Activated naive CD8-positive, alpha-beta T cell treated with anti-CD3 and anti-CD28 coated beads, Interleukin-2, amount 10 ng/mL, durations not matched to agents 7 days and 5 days (primary cell): ENCODE measurements at regions not wholly inside any gene's neighbourhood (a gene's known extent, or its start where the extent isn't known, plus 50 kb on each side); places are given as distances from the start of the nearest gene placed in this dataset.
"Not testable (repeated sequence)": the region's sequence is repeated elsewhere in the genome, so short reads cannot be mapped to it uniquely, and the experiment has no call there.

Experiments
- ATAC-seq: fragments of 150-1000 bp; cut with Tn5 transposase; one replicate; pipeline ENCODE4 v1.10.0; 2021; ENCODE audit warnings: low read depth, moderate library complexity
- POLR2A ChIA-PET: fragments of 350-600 bp; sonication (Branson Sonifier 250); formaldehyde crosslinking; loops from one replicate; lab custom pipeline; 2021; ENCODE audit warnings: antibody characterized with exemption; lab: Charles Lee
- DNase-seq: peaks from one replicate; pipeline ENCODE4 v3.0.0; 2021
- H3K27ac Mint-ChIP-seq: one replicate; pipeline ENCODE4 v1.8.0; 2022; ENCODE audit warnings: mild to moderate bottlenecking, mixed read lengths
- H3K27me3 Mint-ChIP-seq: one replicate; pipeline ENCODE4 v1.8.0; 2022; ENCODE audit warnings: mild to moderate bottlenecking, moderate library complexity, mixed read lengths
- H3K36me3 Mint-ChIP-seq: one replicate; pipeline ENCODE4 v1.8.0; 2021; ENCODE audit warnings: mild to moderate bottlenecking, mixed read lengths
- H3K4me1 Mint-ChIP-seq: one replicate; pipeline ENCODE4 v1.8.0; 2021; ENCODE audit warnings: mixed read lengths
- H3K4me3 Mint-ChIP-seq: one replicate; pipeline ENCODE4 v1.8.0; 2022; ENCODE audit warnings: mild to moderate bottlenecking, moderate library complexity, mixed read lengths
- H3K9me3 Mint-ChIP-seq: one replicate; pipeline ENCODE4 v1.8.0; 2021; ENCODE audit warnings: mixed read lengths

DNA sequence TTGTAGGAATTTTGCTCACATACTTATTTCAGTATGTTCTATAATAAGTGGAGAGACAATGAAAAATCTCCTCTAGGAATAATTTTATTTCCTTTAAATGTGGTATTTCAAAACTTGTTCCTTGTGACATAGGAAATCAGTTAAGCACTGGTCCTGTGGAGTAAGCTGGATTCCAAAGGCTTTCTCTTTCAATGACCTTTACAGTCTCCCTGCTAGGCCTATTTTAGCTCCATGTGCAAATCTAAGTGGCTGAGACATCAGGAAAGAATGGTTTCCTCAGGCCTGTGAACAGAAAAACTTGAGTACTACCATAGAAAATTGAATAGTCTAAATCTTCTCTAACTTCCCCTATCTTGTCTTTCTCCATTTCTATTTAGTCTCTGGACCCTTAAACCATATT, 514.2 kb upstream of the TLE4 start:
- no peaks in the 10 kb centered on the region for H3K36me3 Mint-ChIP-seq
- no peak overlapping the region for H3K27ac Mint-ChIP-seq
- ATAC-seq (no peak), DNase-seq (no peak)
- no peaks in the 10 kb centered on the region for H3K4me1 Mint-ChIP-seq
- no peak overlapping the region for H3K4me3 Mint-ChIP-seq
- no peaks in the 10 kb centered on the region for H3K9me3 Mint-ChIP-seq
- H3K27me3 Mint-ChIP-seq: no peaks in the 10 kb centered on the region
- POLR2A ChIA-PET: no interaction called here

DNA sequence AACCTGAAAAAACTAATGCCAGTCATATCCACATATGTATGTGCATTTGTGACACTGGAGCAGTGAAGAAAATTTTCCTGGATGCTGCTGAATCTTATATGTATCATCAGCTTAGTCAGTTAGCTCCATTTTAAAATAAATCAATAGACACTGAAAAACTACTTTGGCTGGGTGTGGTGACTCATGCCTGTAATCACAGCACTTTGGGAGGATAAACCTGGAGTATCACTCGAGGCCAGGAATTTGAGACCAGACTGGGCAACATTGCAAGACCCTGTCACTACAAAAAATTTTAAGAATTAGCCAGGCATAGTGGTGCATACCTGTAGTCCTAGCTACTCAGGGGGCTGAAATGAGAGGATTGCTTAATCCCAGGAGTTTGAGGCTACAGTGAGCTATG, 511.0 kb upstream of the TLE4 start:
- H3K4me3 Mint-ChIP-seq: no peak overlapping the region
- ATAC-seq (no peak), DNase-seq (no peak)
- no peaks in the 10 kb centered on the region for H3K9me3 Mint-ChIP-seq
- POLR2A ChIA-PET: no interaction called here
- H3K27me3 Mint-ChIP-seq: no peaks in the 10 kb centered on the region
- H3K27ac Mint-ChIP-seq: no peak overlapping the region
- no peaks in the 10 kb centered on the region for H3K36me3 Mint-ChIP-seq
- H3K4me1 Mint-ChIP-seq: no peaks in the 10 kb centered on the region

DNA sequence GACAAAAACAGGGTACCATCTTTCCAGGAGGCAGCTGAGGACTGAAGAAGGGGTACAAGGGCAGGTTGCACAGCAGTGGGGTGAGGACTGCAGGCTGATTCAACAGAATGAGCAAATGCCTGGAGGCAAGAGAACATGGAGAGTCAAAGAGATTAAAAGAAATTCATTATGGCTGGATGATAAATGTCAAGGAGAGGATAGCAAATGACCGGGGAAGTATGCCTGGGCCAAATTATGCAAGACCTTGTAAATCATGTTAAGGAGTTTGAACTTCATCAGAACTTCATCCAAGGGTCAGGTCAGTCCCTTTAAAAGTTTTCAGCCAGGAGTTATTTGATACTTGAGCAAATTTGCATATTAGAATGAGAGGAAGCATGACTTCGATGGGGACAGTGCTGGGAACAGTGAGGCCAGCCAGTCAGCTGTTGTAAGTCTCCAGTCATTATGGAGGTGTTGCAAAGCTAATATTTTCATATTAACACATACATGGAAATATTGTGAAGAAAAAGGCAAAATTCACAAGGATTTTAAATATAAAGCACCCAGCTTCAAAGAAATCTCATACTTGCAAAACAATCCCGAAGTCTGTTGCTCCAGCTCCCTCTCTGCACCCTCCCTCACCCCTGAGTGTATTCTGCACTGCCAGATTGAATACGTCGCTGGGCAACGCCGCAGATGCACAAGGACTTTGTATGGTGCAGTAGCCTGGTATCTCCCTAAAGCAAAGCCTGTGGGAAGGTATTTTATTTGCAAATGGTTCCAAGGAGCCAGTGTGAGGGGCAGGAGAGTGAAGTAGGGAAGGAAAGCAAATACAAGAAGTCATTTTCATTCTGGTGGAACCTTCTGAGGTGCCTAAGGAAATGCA, 509.8 kb upstream of the TLE4 start:
- no peak for ATAC-seq
- POLR2A ChIA-PET: no interaction called here
- no peak overlapping the region for H3K4me3 Mint-ChIP-seq
- no peaks in the 10 kb centered on the region for H3K4me1 Mint-ChIP-seq
- H3K27me3 Mint-ChIP-seq: no peaks in the 10 kb centered on the region
- H3K36me3 Mint-ChIP-seq: no peaks in the 10 kb centered on the region
- H3K9me3 Mint-ChIP-seq: peaks cover 1% of the 10 kb centered on the region
- no peak overlapping the region for H3K27ac Mint-ChIP-seq
- no peak for DNase-seq

DNA sequence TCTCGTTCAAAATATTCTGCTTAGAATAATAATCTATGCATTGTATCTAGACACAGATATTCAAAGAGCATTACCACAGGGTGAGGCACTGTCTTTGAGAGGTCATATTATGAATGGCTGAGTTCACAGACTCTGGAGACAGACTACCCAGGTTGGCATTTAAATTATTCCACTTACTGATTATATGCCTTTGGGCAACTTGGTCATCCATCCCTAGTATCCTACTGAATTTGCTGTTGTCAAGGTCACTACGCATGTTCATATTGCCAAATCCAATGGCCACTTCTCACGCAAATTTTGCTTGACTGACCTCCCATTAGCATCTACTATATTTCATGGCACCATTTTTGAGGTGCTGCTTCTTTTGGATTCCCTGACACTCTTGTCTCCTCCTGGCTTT, 498.6 kb upstream of the TLE4 start:
- H3K4me3 Mint-ChIP-seq: no peak overlapping the region
- no peaks in the 10 kb centered on the region for H3K36me3 Mint-ChIP-seq

DNA sequence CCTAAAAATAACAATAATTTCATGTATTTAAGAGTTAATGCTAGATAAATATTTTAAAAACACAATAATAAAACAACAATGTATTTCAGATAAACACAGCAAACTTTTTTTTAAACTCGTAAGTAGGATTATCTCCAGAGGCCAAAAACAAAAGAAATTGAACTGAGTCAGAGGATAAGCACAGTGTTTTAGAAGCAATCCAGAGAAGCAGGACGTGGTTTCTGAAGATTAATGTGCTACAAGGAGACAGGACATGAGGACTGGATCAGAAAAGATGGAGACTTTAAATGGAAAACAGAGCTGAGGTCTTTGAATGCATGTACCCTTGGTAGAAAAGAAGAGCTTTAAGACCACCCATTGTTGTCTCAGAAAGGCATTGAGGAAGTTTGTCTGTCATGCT, 491.2 kb upstream of the TLE4 start:
- Mint-ChIP-seq H3K27ac (no peak overlapping the region), H3K4me3 (no peak overlapping the region), H3K9me3 (peaks cover 1% of the 10 kb centered on the region), H3K27me3 (no peaks in the 10 kb centered on the region), H3K4me1 (no peaks in the 10 kb centered on the region), H3K36me3 (no peaks in the 10 kb centered on the region)
- no peak for ATAC-seq
- no peak for DNase-seq
- POLR2A ChIA-PET: no interaction called here

More for the DNA sequence above, 498.6 kb upstream of the TLE4 start:
- H3K27me3 Mint-ChIP-seq: no peaks in the 10 kb centered on the region
- H3K27ac Mint-ChIP-seq: no peak overlapping the region
- no peaks in the 10 kb centered on the region for H3K4me1 Mint-ChIP-seq
- H3K9me3 Mint-ChIP-seq: peaks cover 3% of the 10 kb centered on the region
- ATAC-seq: no peak
- DNase-seq: no peak
- POLR2A ChIA-PET: no interaction called here

DNA sequence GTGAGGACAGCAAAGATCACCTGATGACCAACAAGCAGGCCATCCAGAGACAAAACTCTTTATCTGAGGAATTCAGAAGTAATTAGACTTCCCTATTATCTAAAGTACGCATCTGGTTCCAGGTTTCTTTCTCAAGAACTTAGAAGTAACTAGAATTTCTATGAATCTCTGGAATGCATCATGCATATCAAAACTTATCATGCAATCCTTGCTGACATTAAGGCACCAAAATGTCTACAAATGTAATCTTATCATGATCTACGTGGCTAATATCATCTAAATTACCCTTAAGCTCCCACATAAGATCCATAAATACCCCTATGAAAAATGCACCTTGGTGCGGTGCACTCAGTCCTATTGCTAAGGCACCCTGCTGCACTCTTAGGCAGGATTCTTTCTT, 488.1 kb upstream of the TLE4 start:
- ATAC-seq: no peak
- no peaks in the 10 kb centered on the region for H3K27me3 Mint-ChIP-seq
- H3K4me3 Mint-ChIP-seq: no peak overlapping the region
- H3K36me3 Mint-ChIP-seq: no peaks in the 10 kb centered on the region
- POLR2A ChIA-PET: no interaction called here
- no peak for DNase-seq
- H3K27ac Mint-ChIP-seq: no peak overlapping the region
- H3K4me1 Mint-ChIP-seq: no peaks in the 10 kb centered on the region
- H3K9me3 Mint-ChIP-seq: peaks cover 2% of the 10 kb centered on the region

DNA sequence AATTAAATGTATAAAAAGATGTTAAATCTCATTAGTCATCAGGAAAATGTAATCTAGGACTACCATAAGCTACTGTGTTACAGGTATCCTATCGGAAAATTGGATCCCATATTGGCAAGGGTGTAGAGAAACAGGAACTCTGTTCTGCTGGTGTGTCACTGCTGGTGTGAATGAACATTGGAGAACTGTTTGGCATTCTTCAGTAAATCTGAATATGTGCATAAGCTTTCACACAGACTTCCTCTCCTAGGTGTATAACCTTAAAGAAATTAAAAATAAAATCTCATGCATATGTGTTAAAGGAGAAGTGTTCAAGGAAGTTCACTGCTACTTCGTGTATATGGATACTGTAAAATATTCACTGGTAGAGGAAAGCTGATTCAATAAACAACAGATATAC, 484.6 kb upstream of the TLE4 start:
- Mint-ChIP-seq H3K27ac (no peak overlapping the region), H3K27me3 (no peaks in the 10 kb centered on the region), H3K4me3 (no peak overlapping the region), H3K4me1 (no peaks in the 10 kb centered on the region), H3K9me3 (peaks cover 5% of the 10 kb centered on the region), H3K36me3 (no peaks in the 10 kb centered on the region)
- DNase-seq (no peak), ATAC-seq (no peak)
- POLR2A ChIA-PET: no interaction called here

DNA sequence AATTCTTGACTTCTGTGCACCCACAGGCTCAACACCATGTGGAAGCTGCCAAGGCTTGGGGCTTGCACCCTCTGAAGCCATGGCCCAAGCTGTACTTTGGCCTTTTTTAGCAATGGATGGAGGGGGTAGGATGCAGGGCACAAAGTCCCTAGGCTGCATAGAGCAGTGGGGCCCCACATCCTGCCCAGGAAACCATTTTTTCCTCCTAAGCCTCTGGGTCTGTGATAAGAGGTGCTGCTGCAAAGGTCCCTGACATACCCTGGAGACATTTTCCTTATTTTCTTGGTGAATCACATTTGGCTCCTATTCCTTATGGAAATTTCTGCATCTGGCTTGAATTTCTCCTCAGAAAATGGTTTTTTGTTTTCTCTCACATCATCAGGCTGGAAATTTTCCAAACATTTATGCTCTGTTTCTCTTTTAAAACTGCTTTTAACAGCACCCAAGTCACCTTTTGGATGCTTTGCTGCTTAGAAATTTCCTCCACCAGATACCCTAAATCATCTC, 482.7 kb upstream of the TLE4 start:
- Mint-ChIP-seq H3K9me3 (peaks cover 6% of the 10 kb centered on the region), H3K27me3 (no peaks in the 10 kb centered on the region), H3K4me1 (no peaks in the 10 kb centered on the region), H3K4me3 (no peak overlapping the region), H3K36me3 (no peaks in the 10 kb centered on the region), H3K27ac (no peak overlapping the region)
- POLR2A ChIA-PET: no interaction called here
- DNase-seq (no peak), ATAC-seq (no peak)

DNA sequence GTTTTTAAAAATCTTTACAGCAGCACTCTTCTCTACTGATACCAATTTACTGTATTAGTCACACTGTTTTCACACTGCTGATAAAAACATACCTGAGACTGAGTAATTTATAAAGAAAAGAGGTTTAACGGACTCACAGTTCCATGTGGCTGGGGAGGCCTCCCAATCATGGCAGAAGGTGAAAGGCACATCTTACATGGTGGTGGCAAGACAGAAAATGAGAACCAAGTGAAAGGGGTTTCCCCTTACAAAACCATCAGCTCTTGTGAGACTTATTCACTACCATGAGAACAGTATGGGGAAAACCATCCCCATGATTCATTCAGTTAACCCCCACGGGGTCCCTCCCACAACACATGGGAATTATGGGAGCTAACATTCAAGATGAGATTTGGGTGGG, 481.9 kb upstream of the TLE4 start:
- H3K9me3 Mint-ChIP-seq, H3K27ac Mint-ChIP-seq, H3K4me3 Mint-ChIP-seq, POLR2A ChIA-PET, H3K27me3 Mint-ChIP-seq, DNase-seq, H3K4me1 Mint-ChIP-seq, H3K36me3 Mint-ChIP-seq, ATAC-seq: not testable (repeated sequence)

DNA sequence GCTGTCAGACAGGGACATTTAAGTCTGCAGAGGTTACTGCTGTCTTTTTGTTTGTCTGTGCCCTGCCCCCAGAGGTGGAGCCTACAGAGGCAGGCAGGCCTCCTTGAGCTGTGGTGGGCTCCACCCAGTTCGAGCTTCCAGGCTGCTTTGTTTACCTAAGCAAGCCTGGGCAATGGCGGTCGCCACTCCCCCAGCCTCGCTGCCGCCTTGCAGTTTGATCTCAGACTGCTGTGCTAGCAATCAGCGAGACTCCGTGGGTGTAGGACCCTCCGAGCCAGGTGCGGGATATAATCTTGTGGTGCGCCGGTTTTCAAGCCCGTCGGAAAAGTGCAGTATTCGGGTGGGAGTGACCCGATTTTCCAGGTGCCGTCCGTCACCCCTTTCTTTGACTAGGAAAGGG, 468.5 kb upstream of the TLE4 start:
- H3K9me3 Mint-ChIP-seq, H3K4me3 Mint-ChIP-seq, H3K27me3 Mint-ChIP-seq, H3K27ac Mint-ChIP-seq, H3K36me3 Mint-ChIP-seq, ATAC-seq, H3K4me1 Mint-ChIP-seq, DNase-seq, POLR2A ChIA-PET: not testable (repeated sequence)

DNA sequence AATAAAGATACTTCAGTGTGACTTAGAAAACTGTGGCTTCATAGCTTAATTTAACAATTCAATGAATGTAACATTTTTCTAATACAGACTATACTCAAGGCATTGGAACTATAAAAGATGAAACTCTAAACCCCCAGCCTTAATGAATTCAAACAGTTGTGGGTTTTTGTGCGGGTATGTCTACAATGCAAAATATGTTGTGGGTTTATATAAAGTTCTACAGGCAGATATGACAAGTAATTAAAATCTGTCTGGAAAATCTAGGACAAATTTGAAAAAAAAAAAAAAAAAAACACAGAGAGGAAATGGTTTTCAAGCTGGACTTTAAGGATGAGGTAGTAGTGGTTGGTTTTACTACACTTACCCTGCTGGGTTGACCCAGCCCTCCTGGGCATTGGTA, 467.5 kb upstream of the TLE4 start:
- DNase-seq: no peak
- peaks cover 6% of the 10 kb centered on the region for H3K9me3 Mint-ChIP-seq
- H3K36me3 Mint-ChIP-seq: no peaks in the 10 kb centered on the region
- no peaks in the 10 kb centered on the region for H3K4me1 Mint-ChIP-seq
- no peak overlapping the region for H3K4me3 Mint-ChIP-seq
- POLR2A ChIA-PET: no interaction called here
- no peak for ATAC-seq
- H3K27ac Mint-ChIP-seq: no peak overlapping the region
- H3K27me3 Mint-ChIP-seq: no peaks in the 10 kb centered on the region

DNA sequence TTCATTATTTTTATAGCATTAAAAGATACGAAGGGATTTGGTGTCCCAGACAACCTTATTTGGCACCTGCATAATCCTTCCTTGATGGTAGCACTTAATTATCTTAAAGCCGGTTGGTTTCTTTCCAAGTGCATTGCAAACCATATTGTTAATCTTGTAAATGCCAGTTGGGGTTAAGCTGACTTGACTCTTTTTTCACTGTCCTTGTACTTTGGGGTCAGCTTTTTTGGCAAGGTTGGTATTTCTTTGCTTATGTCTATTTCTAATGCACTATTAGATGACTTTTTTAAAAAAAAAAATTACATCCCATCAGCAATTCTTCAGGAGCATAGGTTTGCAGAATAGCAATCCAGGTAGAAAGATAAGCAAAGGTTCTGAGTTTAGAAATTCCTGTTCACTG, 466.8 kb upstream of the TLE4 start:
- Mint-ChIP-seq H3K4me1 (no peaks in the 10 kb centered on the region), H3K9me3 (peaks cover 10% of the 10 kb centered on the region), H3K36me3 (no peaks in the 10 kb centered on the region), H3K4me3 (no peak overlapping the region), H3K27me3 (no peaks in the 10 kb centered on the region), H3K27ac (no peak overlapping the region)
- no peak for DNase-seq
- no peak for ATAC-seq
- POLR2A ChIA-PET: no interaction called here

DNA sequence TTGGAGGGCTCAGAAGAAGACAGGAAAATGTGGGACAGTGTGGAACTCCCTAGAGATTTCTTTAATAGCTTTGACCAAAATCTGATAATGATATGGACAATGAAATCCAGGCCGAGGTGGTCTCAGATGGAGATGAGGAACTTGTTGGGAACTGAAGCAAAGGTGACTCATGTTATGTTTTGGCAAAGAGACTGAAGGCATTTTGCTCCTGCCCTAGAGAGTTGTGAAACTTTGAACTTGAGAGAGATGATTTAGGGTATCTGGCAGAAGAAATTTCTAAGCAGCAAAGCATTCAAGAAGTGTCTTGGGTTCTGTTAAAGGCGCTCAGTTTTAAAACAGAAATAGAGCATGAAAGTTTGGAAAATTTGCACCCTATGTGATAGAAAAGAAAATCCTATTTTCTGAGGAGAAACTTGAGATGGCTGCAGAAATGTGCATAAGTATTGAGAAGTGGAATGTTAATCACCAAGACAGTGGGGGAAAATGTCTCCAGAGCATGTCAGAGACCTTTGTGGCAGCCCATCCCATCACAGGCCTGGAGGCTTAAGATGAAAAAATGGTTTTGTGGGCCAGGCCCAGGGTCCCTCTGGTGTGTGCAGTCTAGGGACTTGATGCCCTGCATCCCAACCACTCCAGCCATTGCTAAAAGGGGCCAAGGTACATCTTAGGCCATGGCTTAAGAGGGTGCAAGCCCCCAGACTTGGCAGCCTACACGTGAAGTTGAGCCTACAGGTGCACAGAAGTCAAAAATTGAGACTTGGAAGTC, 463.7 kb upstream of the TLE4 start:
- H3K4me1 Mint-ChIP-seq: no peaks in the 10 kb centered on the region
- H3K4me3 Mint-ChIP-seq: no peak overlapping the region
- ATAC-seq (no peak), DNase-seq (no peak)
- H3K27ac Mint-ChIP-seq: no peak overlapping the region
- H3K36me3 Mint-ChIP-seq: no peaks in the 10 kb centered on the region
- peaks cover 10% of the 10 kb centered on the region for H3K9me3 Mint-ChIP-seq
- POLR2A ChIA-PET: no interaction called here
- no peaks in the 10 kb centered on the region for H3K27me3 Mint-ChIP-seq

DNA sequence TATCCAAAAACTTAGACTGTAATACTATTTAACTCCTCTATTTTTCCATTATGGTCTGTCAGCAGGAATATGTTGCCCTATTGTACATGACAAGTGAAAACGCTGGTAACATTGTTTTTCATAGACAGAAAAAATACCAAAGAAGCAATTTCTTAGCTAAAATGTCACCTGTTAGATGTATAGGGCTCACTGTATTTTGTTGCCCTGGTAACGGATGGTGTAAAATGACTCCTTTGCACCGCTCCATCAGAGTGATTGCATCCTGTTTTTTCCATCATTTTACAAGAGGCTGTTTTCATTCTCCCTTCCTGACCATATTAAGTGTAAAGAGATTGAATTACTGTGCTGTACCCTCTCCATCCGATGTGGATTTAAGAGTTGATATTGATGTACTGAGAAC, 460.1 kb upstream of the TLE4 start:
- DNase-seq (no peak), ATAC-seq (no peak)
- Mint-ChIP-seq H3K9me3 (peaks cover 10% of the 10 kb centered on the region), H3K27me3 (no peaks in the 10 kb centered on the region), H3K27ac (no peak overlapping the region), H3K4me1 (no peaks in the 10 kb centered on the region), H3K4me3 (no peak overlapping the region), H3K36me3 (no peaks in the 10 kb centered on the region)
- POLR2A ChIA-PET: no interaction called here
